ENCODE measurements at regions not wholly inside any gene's neighbourhood (a gene's known extent, or its start where the extent isn't known, plus 50 kb on each side); places are given as distances from the start of the nearest gene placed in this dataset.

DNA sequence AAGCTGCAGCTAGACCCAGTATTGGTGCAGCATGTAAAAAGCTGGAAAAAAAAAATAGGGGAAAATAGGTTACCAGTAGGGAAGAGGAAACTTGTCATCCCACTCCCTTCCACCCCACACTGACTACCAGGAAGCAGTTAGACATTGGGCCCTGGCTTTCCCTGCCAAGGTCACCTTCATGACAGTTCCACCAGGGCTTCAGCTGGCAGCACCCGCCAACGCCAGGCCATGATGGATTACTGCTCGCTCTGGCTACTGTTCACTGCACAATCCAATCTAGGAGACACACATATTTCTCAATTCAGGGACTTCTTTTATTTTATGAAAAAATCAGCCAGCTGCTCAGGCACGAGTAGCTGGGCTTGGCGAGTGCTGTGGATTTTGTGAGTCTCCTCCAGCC is 127.7 kb downstream of the DMRTA2 start:
- no peak for TF ChIP-seq CTCF (IDR thresholded peaks at IDR 0.05)
- H3K4me3 ChIP-seq = no peak overlapping the region
- DNase-seq = no peak
- 71 to 80% (median 72%) methylated on average over 5 of the region's 5 CpGs for WGBS, 3 donors
- no peaks in the 10 kb centered on the region for H3K4me1 ChIP-seq
- no peaks in the 10 kb centered on the region for H3K36me3 ChIP-seq (ENCODE audit: insufficient read depth in 1 of 2, low read depth in 1 of 2)
- ATAC-seq = no peak
- no peaks in the 10 kb centered on the region for H3K9me3 ChIP-seq
- H3K27ac ChIP-seq = no peak overlapping the region
- H3K27me3 ChIP-seq (ENCODE audit: insufficient read depth in 3 of 3, low read length in 2 of 3) = no peaks in the 10 kb centered on the region
- intact Hi-C loops (cut with DNase I) = no loop called here

- no peaks in the 10 kb centered on the region for H3K36me3 ChIP-seq (ENCODE audit: insufficient read depth in 1 of 2, low read depth in 1 of 2)
- intact Hi-C loops (cut with DNase I) = no loop called here
- H3K4me1 ChIP-seq = no peaks in the 10 kb centered on the region
- no peak overlapping the region for H3K27ac ChIP-seq
- no peak overlapping the region for H3K4me3 ChIP-seq
- WGBS, 3 donors = 35 to 52% (median 44%) methylated on average over 9 of the region's 9 CpGs
- no peak for DNase-seq
- no peak for TF ChIP-seq CTCF (IDR thresholded peaks at IDR 0.05)
- H3K27me3 ChIP-seq (ENCODE audit: insufficient read depth in 3 of 3, low read length in 2 of 3) = no peaks in the 10 kb centered on the region
- H3K9me3 ChIP-seq = no peaks in the 10 kb centered on the region
- ATAC-seq = no peak
Observed at GRCh38 chr1:50292276-50292675, 131.0 kb downstream of the DMRTA2 start.

- H3K27ac ChIP-seq = no peak overlapping the region
- no peak overlapping the region for H3K4me3 ChIP-seq
- no peaks in the 10 kb centered on the region for H3K4me1 ChIP-seq
- no peak for TF ChIP-seq CTCF (IDR thresholded peaks at IDR 0.05)
- intact Hi-C loops (cut with DNase I) = no loop called here
- 80 to 88% (median 87%) methylated on average over 3 of the region's 3 CpGs for WGBS, 3 donors
- H3K36me3 ChIP-seq (ENCODE audit: insufficient read depth in 1 of 2, low read depth in 1 of 2) = no peaks in the 10 kb centered on the region
- ATAC-seq (no peak), DNase-seq (no peak)
- no peaks in the 10 kb centered on the region for H3K27me3 ChIP-seq (ENCODE audit: insufficient read depth in 3 of 3, low read length in 2 of 3)
- H3K9me3 ChIP-seq = no peaks in the 10 kb centered on the region
Observed at GRCh38 chr1:50289495-50289894, 133.7 kb downstream of the DMRTA2 start.

- intact Hi-C loops (cut with DNase I) = no loop called here
- WGBS, 3 donors = 85 to 88% (median 85%) methylated on average over 4 of the region's 4 CpGs
- TF ChIP-seq CTCF (IDR thresholded peaks at IDR 0.05) = no peak
- Histone ChIP-seq H3K36me3 (ENCODE audit: insufficient read depth in 1 of 2, low read depth in 1 of 2) (no peaks in the 10 kb centered on the region), H3K27ac (no peak overlapping the region), H3K4me3 (no peak overlapping the region), H3K9me3 (no peaks in the 10 kb centered on the region), H3K27me3 (ENCODE audit: insufficient read depth in 3 of 3, low read length in 2 of 3) (no peaks in the 10 kb centered on the region), H3K4me1 (no peaks in the 10 kb centered on the region)
- DNase-seq (no peak), ATAC-seq (no peak)
Observed at GRCh38 chr1:50285994-50286393, 137.2 kb downstream of the DMRTA2 start.

DNA sequence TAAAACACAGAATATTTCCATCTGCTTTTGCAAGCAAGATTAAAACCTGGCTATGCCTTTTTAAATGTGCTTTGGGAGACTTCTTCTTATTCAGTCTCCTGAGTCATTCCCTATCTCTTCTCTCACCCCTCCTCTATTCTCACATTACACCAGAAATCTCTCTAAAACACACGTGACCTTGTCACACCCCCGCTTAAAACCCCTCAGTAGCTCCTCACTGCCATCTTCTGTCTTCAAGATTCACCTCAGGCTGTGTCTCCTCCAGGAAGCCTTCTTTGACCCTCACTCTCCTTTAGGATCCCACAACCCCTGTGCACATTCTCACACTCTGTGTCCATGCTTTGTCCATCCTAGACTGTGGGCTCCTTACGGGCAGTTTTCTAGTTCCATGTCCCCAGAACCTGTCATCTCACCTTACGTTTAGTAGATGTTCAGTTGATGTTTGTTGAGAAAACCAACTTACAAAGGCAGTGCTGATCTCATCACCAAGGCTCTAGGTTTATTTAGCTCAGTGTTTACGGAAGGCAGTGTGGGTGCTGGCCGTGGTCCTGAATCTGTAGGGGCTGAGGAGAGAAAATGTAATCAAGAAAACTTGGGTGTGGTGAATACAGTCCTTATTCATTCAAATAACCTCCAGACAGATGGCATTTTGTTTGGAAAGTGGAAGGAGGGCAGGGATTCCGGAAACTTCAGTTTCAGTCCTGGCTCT is 143.5 kb downstream of the DMRTA2 start:
- intact Hi-C loops (cut with DNase I) = no loop called here
- ATAC-seq (no peak), DNase-seq (no peak)
- WGBS, 3 donors = 15 to 19% (median 18%) methylated on average over 7 of the region's 7 CpGs
- Histone ChIP-seq H3K27ac (no peak overlapping the region), H3K36me3 (ENCODE audit: insufficient read depth in 1 of 2, low read depth in 1 of 2) (no peaks in the 10 kb centered on the region), H3K9me3 (no peaks in the 10 kb centered on the region), H3K27me3 (ENCODE audit: insufficient read depth in 3 of 3, low read length in 2 of 3) (peaks cover 0 to 26% (median 5%) of the 10 kb centered on the region in 3 donors), H3K4me1 (no peaks in the 10 kb centered on the region), H3K4me3 (no peak overlapping the region)
- TF ChIP-seq CTCF (IDR thresholded peaks at IDR 0.05) = no peak
